HG03342 (cell line): ENCODE measurements at regions not wholly inside any gene's neighbourhood (a gene's known extent, or its start where the extent isn't known, plus 50 kb on each side); places are given as distances from the start of the nearest gene placed in this dataset.

Experiments
- ATAC-seq: cut with Tn5 transposase; IDR thresholded peaks from one replicate; pipeline ENCODE4 v1.9.1; 2021; ENCODE audit warnings: mild to moderate bottlenecking, moderate library complexity; ENCODE audit not compliant: unreplicated experiment

GRCh38 chr18:78303519-78304191 lies 676.0 kb upstream of the SALL3 start:
- no peak for ATAC-seq

GRCh38 chr18:78304192-78305164 lies 675.1 kb upstream of the SALL3 start:
- ATAC-seq = no peak

GRCh38 chr18:78305789-78306188 lies 673.8 kb upstream of the SALL3 start:
- no peak for ATAC-seq

- ATAC-seq = no peak
Observed at GRCh38 chr18:78309307-78309706, 670.3 kb upstream of the SALL3 start.

- ATAC-seq = no peak
Observed at GRCh38 chr18:78309924-78310323, 669.7 kb upstream of the SALL3 start.

GRCh38 chr18:78319264-78319663 lies 660.4 kb upstream of the SALL3 start:
- no peak for ATAC-seq

GRCh38 chr18:78319961-78320360 lies 659.7 kb upstream of the SALL3 start:
- no peak for ATAC-seq

GRCh38 chr18:78321402-78321801 lies 658.2 kb upstream of the SALL3 start:
- no peak for ATAC-seq

- no peak for ATAC-seq
Observed at GRCh38 chr18:78323453-78324197, 656.0 kb upstream of the SALL3 start.

- no peak for ATAC-seq
Observed at GRCh38 chr18:78327643-78328042, 652.0 kb upstream of the SALL3 start.

- ATAC-seq = no peak
Observed at GRCh38 chr18:78330766-78331165, 648.9 kb upstream of the SALL3 start.

GRCh38 chr18:78352910-78353309 lies 626.7 kb upstream of the SALL3 start:
- no peak for ATAC-seq

GRCh38 chr18:78362198-78362597 lies 617.4 kb upstream of the SALL3 start:
- no peak for ATAC-seq

GRCh38 chr18:78363556-78364387 lies 615.8 kb upstream of the SALL3 start:
- no peak for ATAC-seq

- ATAC-seq = no peak
Observed at GRCh38 chr18:78364388-78364960, 615.1 kb upstream of the SALL3 start.

GRCh38 chr18:78367996-78368395 lies 611.6 kb upstream of the SALL3 start:
- ATAC-seq = no peak

- no peak for ATAC-seq
Observed at GRCh38 chr18:78368726-78369125, 610.9 kb upstream of the SALL3 start.

- ATAC-seq = no peak
Observed at GRCh38 chr18:78376046-78376445, 603.6 kb upstream of the SALL3 start.

- ATAC-seq = no peak
Observed at GRCh38 chr18:78378403-78378802, 601.2 kb upstream of the SALL3 start.

- no peak for ATAC-seq
Observed at GRCh38 chr18:78378983-78379382, 600.6 kb upstream of the SALL3 start.
